RPMI7951 (cell line): ENCODE measurements at regions not wholly inside any gene's neighbourhood (a gene's known extent, or its start where the extent isn't known, plus 50 kb on each side); places are given as distances from the start of the nearest gene placed in this dataset.
"Not testable (repeated sequence)": the region's sequence is repeated elsewhere in the genome, so short reads cannot be mapped to it uniquely, and the experiment has no call there.

Experiments used
- DNase-seq: peaks from one replicate; pipeline ENCODE4 v3.0.0-alpha.2; 2012; ENCODE audit warnings: low read depth

DNA sequence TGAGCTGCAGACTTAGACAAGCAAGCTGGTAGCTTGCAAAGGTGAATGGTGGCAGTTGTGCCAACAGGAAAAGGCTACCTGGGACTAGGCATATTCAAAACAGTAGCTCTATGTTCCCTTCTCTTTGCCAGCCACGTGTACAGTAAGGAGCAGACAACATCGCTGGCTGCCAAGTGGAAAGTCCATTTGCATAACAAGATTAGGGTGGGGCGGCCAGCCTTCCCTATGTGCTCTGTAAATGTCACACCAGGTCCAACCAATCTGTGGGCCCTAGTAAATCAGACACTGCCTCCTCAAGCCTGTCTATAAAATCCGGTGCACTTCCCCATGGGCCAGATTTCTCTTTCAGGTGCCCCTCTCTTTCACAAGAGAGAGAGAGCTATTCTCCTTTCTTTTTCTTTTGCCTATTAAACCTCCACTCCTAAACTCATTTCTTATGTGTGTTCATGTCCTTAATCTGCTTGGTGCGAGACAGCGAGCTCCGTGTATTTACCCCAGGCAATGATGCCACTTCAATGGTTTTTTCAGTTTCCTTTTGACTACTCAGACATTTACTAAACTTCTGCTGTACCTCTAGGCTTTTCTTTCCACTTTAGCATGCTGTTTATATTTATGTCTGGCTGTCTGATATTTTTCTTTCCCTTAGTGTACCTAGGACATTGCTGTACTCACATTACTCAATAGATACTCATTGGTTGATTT, 297.4 kb upstream of the GCFC2 start:
- DNase-seq: no peak

DNA sequence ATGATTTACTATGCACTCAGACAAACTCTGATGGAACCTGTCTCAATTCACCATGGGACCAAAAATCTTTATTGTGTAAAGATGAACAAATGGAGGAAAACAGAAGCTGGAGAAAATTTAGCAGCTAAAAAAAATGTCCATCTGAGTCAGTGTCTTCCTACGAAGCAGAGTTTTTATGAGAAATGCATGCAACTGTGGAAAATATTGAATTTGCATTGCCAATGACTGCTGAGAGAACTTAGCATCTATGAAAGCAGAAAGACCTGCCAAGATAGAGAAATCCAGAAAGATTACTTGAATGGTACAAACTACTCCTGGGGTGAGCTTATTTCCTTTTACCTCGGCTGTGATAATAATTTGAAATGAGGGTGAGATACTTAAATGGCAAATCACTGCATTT, 289.7 kb upstream of the GCFC2 start:
- no peak for DNase-seq

DNA sequence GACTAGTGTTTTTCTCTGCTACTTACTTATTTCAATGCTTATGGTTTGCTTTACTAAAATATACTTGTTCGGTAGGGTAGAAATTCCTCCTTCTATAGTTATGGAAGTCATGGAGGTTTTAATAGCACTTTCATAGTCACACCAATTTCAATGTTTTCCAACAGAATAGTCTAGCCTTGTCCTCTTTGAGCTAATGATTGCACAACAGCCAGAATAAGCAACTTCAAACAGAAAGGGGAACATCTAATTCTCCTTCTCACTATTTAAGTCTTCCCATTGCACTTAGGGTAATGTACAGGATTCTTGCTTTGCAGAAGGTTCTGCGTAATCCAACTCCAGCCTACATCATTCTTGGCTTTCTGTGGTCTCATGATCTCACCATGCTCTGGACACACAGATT, 287.7 kb upstream of the GCFC2 start:
- no peak for DNase-seq

DNA sequence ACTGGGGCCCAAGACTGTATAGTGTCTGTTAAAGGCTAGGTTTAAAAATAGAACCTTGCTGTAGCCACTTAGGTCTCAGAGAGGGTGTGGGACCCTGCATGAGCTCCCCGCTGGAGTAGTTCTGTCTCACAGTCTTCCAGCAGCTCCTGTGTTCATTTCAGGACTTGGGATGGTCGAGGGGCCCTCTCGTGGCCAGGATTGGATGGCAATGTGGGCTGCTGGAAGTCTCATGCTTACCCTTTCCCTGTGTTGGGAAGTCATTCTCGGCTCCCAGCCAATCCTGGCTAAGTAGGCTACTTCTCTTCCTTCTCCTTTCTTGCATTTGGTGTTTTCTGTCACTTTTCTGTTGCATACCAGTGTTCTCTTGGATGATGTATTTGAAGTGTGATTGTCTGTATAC, 284.0 kb upstream of the GCFC2 start:
- DNase-seq: no peak

DNA sequence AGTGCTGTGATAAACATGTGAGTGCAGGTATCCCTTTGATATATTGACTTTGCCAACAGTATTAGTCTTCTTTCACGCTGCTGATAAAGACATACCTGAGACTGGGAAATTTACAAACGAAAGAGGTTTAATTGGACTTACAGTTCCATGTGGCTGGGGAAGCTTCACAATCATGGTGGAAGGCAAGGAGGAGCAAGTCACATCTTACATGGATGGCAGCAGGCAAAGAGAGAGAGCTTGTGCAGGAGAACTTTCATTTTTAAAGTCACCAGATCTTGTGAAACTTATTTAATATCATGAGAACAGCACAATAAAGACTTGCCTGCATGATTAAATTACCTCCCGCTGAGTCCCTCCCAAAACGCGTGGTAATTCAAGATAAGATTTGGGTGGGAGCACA, 277.9 kb upstream of the GCFC2 start:
- DNase-seq: not testable (repeated sequence)

DNA sequence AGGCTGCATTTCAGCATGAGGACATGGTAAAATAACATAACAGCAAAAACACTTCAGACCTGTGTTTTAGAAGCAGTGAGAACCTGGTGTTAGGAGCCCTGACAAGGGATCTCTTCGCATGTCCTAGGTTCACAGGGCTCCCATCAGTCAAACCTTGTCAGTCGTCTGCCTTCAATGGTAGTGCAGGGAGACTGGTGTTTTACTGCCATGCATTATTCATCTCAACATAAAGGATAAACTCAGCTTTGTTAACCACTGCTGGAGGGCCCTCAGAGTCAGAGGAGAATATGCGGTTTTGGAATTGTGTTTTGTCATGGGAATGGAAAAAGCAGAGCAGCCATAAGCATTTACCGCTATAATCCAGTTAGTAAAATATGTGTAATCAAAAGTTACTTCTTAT, 275.9 kb upstream of the GCFC2 start:
- DNase-seq: peak; percentile 16

DNA sequence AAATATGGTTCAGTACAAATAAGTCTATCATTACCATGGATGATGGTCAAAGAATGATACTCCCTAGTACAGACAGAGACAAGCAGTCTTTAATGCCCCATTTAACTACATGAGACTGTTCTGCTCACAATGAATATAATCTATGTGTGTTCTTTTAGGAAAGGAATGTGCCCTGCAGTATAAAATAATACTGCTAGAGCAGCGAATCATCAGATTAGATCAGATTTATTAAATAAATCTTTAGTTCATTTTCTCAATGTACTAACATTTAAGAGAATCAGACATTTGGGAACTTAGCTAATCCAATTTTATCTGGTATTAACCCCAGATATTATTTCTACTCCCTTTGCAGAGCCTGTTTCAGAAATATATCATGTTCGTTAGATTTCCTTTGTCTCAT, 272.0 kb upstream of the GCFC2 start:
- no peak for DNase-seq

DNA sequence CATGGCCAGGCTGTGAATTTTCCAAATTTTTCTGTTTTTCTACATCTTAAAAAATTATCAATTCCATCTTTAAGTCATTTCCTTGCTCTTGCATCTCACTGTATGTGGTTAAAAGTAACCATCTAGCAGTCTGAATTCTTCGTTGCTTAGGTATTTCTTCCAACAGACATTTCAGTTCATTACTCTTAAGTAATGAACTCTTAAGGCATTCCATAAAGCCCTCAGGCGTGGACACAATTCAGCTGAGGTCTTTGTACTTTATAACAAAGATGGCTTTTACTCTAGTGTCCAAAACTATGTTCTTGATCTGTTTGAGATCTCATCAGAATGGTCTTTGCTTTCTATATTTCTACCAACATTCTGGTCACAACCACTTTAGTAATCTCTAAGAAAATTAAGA, 253.9 kb upstream of the GCFC2 start:
- DNase-seq: peak; percentile 5

DNA sequence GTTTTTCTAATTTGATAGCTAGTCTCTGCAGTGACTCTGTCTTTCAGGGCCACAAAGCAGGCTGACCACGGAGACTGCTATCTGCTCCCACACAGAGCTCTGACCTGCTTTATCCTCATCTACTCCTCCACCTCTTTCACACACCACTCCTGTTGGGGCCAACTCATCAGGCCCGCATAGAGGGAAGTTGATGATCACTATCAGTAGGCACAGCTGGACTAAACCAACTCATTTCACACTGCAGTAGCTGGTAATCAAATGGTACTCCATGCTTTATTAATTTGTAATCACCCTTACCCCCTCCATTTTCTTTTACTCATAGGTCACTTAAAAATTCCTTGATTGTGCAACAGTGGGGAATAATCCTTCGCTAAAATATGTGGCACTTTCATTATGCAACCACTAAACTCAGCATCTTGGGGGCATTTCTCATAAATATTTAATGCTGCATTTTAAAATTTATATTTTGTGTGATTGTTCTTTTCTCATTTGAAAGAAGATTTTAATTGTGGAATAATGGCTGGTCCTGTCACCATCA, 249.8 kb upstream of the GCFC2 start:
- DNase-seq: no peak

DNA sequence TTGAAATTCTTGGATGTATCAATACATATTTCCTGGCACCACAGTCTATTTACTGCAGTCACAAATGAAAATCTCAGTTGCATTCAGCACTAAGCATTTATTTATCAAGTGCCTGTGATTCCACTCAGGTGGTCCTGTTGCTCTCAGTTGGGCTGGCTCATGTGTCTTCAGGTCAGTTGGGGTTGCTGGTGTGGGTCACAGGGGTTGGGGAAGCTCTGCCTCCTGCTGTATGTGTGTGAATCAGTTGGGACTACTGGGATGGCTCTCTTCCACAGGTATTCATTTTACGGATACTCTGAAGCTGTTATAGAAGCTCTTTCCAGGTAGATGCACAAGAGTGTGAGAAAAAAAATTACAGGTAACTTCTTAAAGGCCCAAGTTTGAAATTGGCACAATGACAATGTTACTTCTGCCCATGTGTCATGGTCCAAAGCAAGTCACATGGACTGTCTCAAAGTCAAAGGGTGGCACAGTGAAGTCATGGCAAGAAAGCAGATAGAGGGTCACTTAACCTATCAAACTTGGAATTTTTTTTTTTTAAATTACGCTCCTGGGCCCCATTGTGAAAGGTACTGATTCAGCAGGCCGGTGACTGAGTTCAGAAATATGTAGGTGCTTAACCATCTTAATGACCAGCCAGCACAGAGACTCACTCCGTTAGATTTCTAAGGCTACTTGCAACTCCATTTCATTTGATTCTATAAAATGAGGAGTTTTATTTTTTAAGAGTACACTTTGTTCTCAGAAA, 249.2 kb upstream of the GCFC2 start:
- no peak for DNase-seq

DNA sequence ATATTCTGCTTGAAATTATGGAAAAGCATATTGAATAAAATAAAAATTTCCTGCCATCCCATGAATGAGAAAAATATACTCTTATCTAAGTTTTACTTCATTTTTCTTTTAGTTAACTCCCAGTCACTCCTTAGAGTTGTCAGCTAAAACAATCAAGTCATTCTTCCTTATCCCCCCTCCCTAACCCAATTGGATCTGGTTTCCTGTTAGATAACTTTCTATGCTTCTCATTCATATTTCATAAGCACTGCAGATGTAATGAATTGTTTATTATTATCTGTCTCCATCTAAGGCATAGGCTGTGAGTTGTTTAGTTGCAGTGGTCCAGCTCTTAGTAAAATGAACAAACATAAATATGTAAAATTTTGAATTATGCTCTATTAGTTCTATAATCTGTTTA, 244.0 kb upstream of the GCFC2 start:
- DNase-seq: peak; percentile 15

DNA sequence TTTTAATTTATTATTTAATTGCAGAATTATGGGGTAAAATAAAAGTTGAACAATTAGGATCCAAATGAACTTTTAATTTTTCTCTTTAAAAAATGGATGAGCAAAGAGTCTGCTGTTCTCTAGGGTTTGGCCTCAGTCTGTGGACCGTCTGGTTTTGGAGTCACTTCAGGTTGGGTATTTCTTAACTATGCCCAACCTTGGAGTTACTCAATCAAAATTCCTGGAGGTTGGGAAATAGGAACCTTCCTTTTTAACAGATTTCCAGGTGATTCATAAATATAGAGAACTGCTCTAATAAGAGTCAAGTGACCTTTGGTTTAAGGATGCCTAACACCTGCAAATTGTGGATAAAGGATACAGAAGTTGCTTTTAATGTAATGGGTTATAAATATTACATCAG, 241.5 kb upstream of the GCFC2 start:
- no peak for DNase-seq

DNA sequence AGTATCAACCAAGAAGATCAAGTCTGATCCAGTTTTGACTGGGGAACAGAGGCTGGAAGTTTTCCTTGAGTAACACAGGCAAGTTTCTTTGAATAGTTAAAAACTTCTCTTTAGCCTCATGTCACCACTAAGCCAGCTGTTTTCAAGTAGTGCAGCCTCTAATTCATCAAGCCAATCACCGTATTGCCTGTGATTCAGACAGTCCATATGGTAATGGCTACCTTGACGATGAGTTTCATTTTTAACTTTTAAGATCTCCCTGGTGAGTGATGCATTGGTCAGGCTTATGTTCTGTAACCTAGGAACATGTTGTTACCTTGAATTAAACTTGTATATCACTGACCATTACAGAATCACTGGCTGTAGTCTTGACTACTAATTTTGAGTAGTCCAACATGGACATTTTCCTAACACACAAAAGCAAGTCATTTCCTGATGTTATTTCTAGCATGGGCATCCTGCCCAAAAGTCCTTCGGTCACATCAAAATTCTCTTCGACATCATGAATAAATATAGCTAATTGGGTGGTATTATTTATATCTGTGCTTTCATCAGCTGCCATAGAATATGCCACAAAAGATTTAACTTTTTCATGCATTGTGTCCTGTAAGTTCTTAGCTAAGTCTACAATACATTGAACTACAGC, 238.8 kb upstream of the GCFC2 start:
- DNase-seq: no peak

DNA sequence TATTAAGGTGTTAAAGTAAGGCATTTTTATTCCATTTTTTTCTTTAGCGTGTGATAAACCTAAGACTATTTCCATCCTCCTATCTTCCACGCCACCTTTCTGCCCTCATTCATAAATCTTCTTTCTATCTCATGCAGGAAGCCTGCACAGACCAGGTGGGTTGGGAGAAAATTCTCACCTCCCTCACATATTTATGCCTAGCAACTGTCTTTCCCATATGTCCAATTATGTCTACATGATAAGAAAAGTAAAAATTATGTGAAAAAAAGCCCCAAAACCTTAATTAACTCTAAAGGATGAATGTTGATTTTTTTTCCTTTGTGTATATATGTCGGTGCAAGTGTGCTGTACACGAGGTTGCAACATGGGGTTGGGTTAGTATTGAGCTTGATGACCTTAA, 225.6 kb upstream of the GCFC2 start:
- no peak for DNase-seq

DNA sequence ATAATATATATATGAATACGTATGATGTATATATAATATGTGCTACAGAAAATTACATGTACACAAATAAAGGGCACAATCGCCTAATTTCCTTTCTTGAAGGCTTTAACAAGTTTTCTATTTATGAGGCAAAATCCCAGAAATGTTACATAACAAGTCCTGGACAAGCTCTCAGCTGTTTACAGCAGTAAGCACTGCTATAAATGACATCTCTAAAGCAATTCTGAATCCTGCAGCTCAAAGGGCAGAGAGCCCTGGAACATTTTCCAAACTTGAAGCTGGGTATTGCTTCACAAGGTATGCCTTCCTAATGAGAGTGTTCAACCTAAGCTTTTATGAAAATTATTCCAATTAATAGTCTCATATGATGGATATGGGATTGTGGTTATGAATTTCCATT, 222.3 kb upstream of the GCFC2 start:
- no peak for DNase-seq

DNA sequence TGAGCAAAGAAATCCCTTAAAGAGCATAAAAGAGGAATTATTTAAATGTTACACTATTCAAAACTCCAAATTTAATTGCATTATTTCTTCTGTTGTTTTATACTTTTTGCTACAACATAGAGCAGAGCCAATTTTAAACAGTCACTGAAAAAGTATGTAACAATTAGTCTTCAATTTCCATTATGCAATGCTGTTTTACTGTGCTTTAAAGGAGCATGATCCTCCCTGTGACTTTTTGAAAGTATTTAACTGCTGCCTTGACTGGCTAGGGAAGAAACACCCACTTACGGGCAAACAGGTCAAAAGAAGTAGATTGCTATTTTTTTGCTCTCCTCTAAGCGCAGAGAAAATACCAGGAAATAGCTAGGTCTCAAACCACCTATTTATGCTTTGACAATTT, 217.4 kb upstream of the GCFC2 start:
- DNase-seq: no peak

DNA sequence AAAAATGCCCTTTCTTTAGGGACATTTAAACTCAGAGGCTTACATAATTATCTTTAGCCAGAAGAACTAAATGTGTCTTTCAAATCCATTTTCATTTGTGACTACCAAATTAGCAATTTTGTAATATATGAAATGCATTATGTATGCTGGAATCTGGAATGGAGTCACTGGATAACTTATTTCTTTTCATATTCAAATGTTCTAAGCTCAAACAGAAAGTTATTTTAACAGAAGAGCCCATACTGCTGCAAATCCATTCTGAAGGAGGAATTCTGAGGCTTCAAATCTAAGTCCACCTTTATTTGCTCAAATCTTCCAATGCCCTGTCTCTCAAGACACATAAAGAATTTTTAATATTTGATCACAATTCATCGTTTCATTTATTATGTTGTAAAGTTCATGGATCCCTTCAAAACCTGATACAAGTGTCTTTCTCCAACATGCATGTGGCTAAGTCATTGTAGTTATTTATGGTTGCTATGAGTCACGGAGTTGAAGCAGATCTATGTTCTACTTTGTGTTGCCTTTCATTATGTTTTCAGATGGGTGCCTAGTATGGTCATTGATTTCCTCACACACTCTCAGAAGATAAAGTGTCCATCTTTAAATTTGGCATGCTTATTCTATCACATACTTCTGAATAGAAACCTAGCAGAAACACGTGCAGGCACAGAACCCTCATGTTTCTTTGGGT, 214.8 kb upstream of the GCFC2 start:
- DNase-seq: no peak

DNA sequence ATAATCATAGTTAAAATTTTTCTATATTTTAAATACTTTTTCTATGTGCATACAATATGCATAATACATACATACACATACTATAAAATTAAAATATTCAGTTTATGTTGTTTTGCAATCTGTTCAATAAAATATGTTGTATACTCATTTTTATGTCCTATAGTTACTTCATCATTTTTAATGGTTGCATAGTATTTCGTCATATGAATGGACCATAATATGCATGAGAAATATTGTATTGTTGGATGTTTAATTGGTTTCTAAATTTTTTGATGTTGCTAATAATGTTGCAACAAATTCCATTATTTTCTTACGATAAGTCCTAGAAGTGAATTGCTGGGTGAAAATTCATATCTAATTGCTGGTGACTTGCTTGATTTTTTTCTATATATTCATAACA, 211.5 kb upstream of the GCFC2 start:
- no peak for DNase-seq

DNA sequence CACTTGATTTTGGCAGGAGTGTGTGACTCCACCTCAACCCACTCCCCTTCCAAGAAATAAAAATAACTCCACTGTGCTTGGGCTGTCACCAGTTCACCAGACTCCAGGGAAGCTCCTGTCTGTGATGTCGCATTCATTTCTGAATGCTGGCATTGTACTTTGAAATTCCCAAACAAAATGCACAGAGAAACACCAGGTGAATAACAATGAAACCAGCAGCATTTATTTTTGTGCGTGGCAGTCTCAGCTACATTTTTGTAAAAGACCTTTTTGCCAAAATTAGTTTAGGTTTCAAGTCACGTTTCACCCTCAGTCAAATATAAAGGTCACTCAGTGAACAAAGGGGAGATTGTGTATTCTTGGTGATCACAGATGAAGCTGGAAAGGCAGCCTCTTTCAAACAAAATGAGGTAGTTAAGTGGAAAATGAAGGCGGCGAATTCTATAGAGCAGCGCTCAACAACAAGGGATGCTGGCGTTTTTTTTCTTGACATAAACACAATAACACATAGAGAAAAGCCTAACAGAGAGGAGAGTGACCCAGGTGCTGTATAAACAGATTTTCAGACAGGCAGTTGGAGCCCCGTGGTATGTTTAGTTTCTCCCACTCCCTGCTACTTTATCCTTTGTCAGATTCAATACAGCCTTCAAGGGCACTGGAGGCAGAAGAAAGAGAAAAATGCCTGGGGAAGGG, 210.3 kb upstream of the GCFC2 start:
- DNase-seq: no peak

DNA sequence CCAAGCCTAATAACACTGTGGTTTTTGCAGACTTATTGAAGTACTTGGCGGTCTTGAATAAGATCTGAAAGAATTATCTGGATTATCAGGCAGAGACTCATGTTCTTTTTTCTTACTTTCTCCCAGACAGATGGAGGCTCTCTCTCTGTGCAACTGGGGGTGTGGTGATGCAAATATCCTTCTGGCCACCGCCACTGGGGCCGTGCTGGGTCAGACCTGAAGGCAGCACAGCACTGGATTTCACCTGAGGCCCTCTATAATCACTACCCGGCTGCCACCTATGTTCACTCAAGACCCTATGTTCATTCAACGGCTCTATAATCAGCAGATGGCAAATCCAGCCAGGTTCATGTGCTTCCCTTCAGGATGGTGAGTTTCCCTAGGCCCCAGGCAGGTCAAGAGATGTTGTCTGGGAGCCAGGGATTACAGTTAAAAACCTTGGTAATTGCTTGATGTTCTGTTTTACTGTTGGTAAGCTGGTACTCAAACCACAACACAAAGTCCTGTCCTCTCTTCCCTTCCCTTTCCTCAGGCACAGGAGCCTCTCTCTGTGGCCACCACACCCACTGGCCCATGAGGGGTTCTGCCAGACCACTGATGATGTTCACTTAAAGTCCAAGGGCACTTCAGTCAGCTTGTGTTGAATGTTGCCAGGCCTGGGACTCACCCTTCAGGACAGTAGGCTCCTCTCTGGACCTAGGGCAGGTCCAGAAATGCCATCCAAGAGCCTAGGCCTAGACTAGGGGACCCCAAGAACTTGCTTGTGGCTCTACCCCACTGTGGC, 205.3 kb upstream of the GCFC2 start:
- DNase-seq: no peak
